NCI-H510A treated with DMSO at 0.1 percent for 48 hours (cell line): ENCODE measurements at regions not wholly inside any gene's neighbourhood (a gene's known extent, or its start where the extent isn't known, plus 50 kb on each side); places are given as distances from the start of the nearest gene placed in this dataset.

ENCODE experiments used
- DNase-seq: peaks from one replicate; lab custom pipeline; 2025; lab: John Stamatoyannopoulos, UW

- no peak for DNase-seq
Measured at GRCh38 chr4:144903953-144904711, 193.9 kb downstream of the ANAPC10 start.

- DNase-seq, result no peak
Measured at GRCh38 chr4:144905286-144905685, 192.7 kb downstream of the ANAPC10 start.

- no peak for DNase-seq
Measured at GRCh38 chr4:144906181-144906925, 191.6 kb downstream of the ANAPC10 start.

DNA sequence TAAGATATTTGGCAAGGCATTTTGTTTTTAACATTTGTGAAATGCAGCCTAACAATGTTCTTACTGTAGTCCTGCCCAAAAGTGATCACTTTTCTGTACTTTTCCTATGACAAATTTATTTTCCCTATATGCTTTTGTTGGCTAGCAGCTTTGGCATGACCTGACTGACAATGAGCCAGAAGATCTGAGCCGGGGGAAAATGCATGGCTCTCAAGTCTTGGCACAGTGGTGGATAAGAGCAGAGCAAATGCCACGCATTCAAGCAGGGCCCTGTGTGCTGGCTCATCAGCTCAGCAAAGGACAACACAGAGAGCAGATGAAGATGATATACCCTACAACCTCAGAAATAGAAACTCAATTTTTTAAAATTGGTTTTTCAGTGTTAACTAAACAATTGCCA lies 187.3 kb downstream of the ANAPC10 start:
- DNase-seq, result no peak
